ENCODE measurements at regions not wholly inside any gene's neighbourhood (a gene's known extent, or its start where the extent isn't known, plus 50 kb on each side); places are given as distances from the start of the nearest gene placed in this dataset.

GRCh38 chr22:47631571-47632102 is 869.2 kb downstream of the TBC1D22A start:
- H3K4me3 Mint-ChIP-seq: no peak overlapping the region
- H3K27ac Mint-ChIP-seq: no peak overlapping the region
- peaks cover 0 to 3% of the 10 kb centered on the region in 2 donors for H3K9me3 Mint-ChIP-seq
- no peaks in the 10 kb centered on the region for H3K4me1 Mint-ChIP-seq (ENCODE audit: low read depth)
- no peak for DNase-seq
- ATAC-seq (replicated peaks in 1 of 2): no peak
- no peaks in the 10 kb centered on the region for H3K36me3 Mint-ChIP-seq (ENCODE audit: insufficient read depth in 2 of 2)
- no peaks in the 10 kb centered on the region for H3K27me3 Mint-ChIP-seq (ENCODE audit: low read depth)

- no peak for DNase-seq
- ATAC-seq (replicated peaks in 1 of 2): no peak
- H3K9me3 Mint-ChIP-seq: peaks cover 0 to 2% of the 10 kb centered on the region in 2 donors
- H3K4me1 Mint-ChIP-seq (ENCODE audit: low read depth): no peaks in the 10 kb centered on the region
- no peak overlapping the region for H3K4me3 Mint-ChIP-seq
- no peaks in the 10 kb centered on the region for H3K27me3 Mint-ChIP-seq (ENCODE audit: low read depth)
- no peaks in the 10 kb centered on the region for H3K36me3 Mint-ChIP-seq (ENCODE audit: insufficient read depth in 2 of 2)
- no peak overlapping the region for H3K27ac Mint-ChIP-seq
These were observed 868.5 kb downstream of the TBC1D22A start for GRCh38 chr22:47630741-47631534.

GRCh38 chr22:47629791-47630655 is 867.6 kb downstream of the TBC1D22A start:
- H3K4me1 Mint-ChIP-seq (ENCODE audit: low read depth): no peaks in the 10 kb centered on the region
- no peaks in the 10 kb centered on the region for H3K36me3 Mint-ChIP-seq (ENCODE audit: insufficient read depth in 2 of 2)
- ATAC-seq (replicated peaks in 1 of 2) (no peak), DNase-seq (no peak)
- no peaks in the 10 kb centered on the region for H3K9me3 Mint-ChIP-seq
- H3K27ac Mint-ChIP-seq: no peak overlapping the region
- no peaks in the 10 kb centered on the region for H3K27me3 Mint-ChIP-seq (ENCODE audit: low read depth)
- no peak overlapping the region for H3K4me3 Mint-ChIP-seq

- no peak for DNase-seq
- Mint-ChIP-seq H3K27me3 (ENCODE audit: low read depth) (no peaks in the 10 kb centered on the region), H3K4me3 (no peak overlapping the region), H3K9me3 (no peaks in the 10 kb centered on the region), H3K4me1 (ENCODE audit: low read depth) (no peaks in the 10 kb centered on the region), H3K36me3 (ENCODE audit: insufficient read depth in 2 of 2) (no peaks in the 10 kb centered on the region), H3K27ac (no peak overlapping the region)
- no peak for ATAC-seq (replicated peaks in 1 of 2)
These were observed 866.8 kb downstream of the TBC1D22A start for GRCh38 chr22:47629273-47629711.

GRCh38 chr22:47628477-47629272 is 866.2 kb downstream of the TBC1D22A start:
- Mint-ChIP-seq H3K27ac (no peak overlapping the region), H3K9me3 (no peaks in the 10 kb centered on the region), H3K36me3 (ENCODE audit: insufficient read depth in 2 of 2) (no peaks in the 10 kb centered on the region), H3K4me1 (ENCODE audit: low read depth) (no peaks in the 10 kb centered on the region), H3K4me3 (no peak overlapping the region), H3K27me3 (ENCODE audit: low read depth) (no peaks in the 10 kb centered on the region)
- DNase-seq: no peak
- no peak for ATAC-seq (replicated peaks in 1 of 2)

- no peaks in the 10 kb centered on the region for H3K36me3 Mint-ChIP-seq (ENCODE audit: insufficient read depth in 2 of 2)
- H3K27ac Mint-ChIP-seq: no peak overlapping the region
- H3K4me3 Mint-ChIP-seq: no peak overlapping the region
- DNase-seq (no peak), ATAC-seq (replicated peaks in 1 of 2) (no peak)
- no peaks in the 10 kb centered on the region for H3K4me1 Mint-ChIP-seq (ENCODE audit: low read depth)
- no peaks in the 10 kb centered on the region for H3K9me3 Mint-ChIP-seq
- no peaks in the 10 kb centered on the region for H3K27me3 Mint-ChIP-seq (ENCODE audit: low read depth)
These were observed 865.3 kb downstream of the TBC1D22A start for GRCh38 chr22:47627556-47628253.

GRCh38 chr22:47626428-47627390 is 864.3 kb downstream of the TBC1D22A start:
- Mint-ChIP-seq H3K9me3 (no peaks in the 10 kb centered on the region), H3K4me1 (ENCODE audit: low read depth) (no peaks in the 10 kb centered on the region), H3K36me3 (ENCODE audit: insufficient read depth in 2 of 2) (no peaks in the 10 kb centered on the region), H3K4me3 (no peak overlapping the region), H3K27ac (no peak overlapping the region), H3K27me3 (ENCODE audit: low read depth) (no peaks in the 10 kb centered on the region)
- ATAC-seq (replicated peaks in 1 of 2) (no peak), DNase-seq (no peak)

- Mint-ChIP-seq H3K36me3 (ENCODE audit: insufficient read depth in 2 of 2) (no peaks in the 10 kb centered on the region), H3K27me3 (ENCODE audit: low read depth) (no peaks in the 10 kb centered on the region), H3K4me1 (ENCODE audit: low read depth) (no peaks in the 10 kb centered on the region), H3K4me3 (no peak overlapping the region), H3K27ac (no peak overlapping the region), H3K9me3 (no peaks in the 10 kb centered on the region)
- DNase-seq: no peak
- no peak for ATAC-seq (replicated peaks in 1 of 2)
These were observed 863.3 kb downstream of the TBC1D22A start for GRCh38 chr22:47625531-47626427.

GRCh38 chr22:47625013-47625385 is 862.5 kb downstream of the TBC1D22A start:
- Mint-ChIP-seq H3K36me3 (ENCODE audit: insufficient read depth in 2 of 2) (no peaks in the 10 kb centered on the region), H3K27ac (no peak overlapping the region), H3K27me3 (ENCODE audit: low read depth) (no peaks in the 10 kb centered on the region), H3K4me1 (ENCODE audit: low read depth) (no peaks in the 10 kb centered on the region), H3K9me3 (no peaks in the 10 kb centered on the region), H3K4me3 (no peak overlapping the region)
- ATAC-seq (replicated peaks in 1 of 2): no peak
- DNase-seq: no peak

GRCh38 chr22:47624252-47625012 is 862.0 kb downstream of the TBC1D22A start:
- no peaks in the 10 kb centered on the region for H3K27me3 Mint-ChIP-seq (ENCODE audit: low read depth)
- H3K4me3 Mint-ChIP-seq: no peak overlapping the region
- no peaks in the 10 kb centered on the region for H3K4me1 Mint-ChIP-seq (ENCODE audit: low read depth)
- no peak for DNase-seq
- ATAC-seq (replicated peaks in 1 of 2): no peak
- H3K36me3 Mint-ChIP-seq (ENCODE audit: insufficient read depth in 2 of 2): no peaks in the 10 kb centered on the region
- no peak overlapping the region for H3K27ac Mint-ChIP-seq
- H3K9me3 Mint-ChIP-seq: no peaks in the 10 kb centered on the region
